NB4 (cell line): ENCODE measurements at regions not wholly inside any gene's neighbourhood (a gene's known extent, or its start where the extent isn't known, plus 50 kb on each side); places are given as distances from the start of the nearest gene placed in this dataset.
A peak's percentile ranks its signal among the peaks of the same experiment; 100 is the strongest.

ENCODE experiments used
- DNase-seq: peaks from one replicate; pipeline ENCODE4 v3.0.0; 2010; ENCODE audit warnings: low read depth
- H3K4me3 ChIP-seq: one replicate; pipeline ENCODE4 v1.5.1; 2011; ENCODE audit warnings: mild to moderate bottlenecking, low read depth, low read length, moderate library complexity
- MYC ChIP-seq: IDR thresholded peaks from 2 replicates; pipeline ENCODE4 v1.6.1; 2011; ENCODE audit warnings: low read depth, low read length
- POLR2A ChIP-seq: IDR thresholded peaks from 2 replicates; pipeline ENCODE4 v1.6.1; 2011; ENCODE audit warnings: mild to moderate bottlenecking; ENCODE audit not compliant: insufficient read length; ENCODE audit errors: extremely low read depth
- TF ChIP-seq, protein P1 (sequence below): IDR thresholded peaks from one replicate; pipeline ENCODE4 v1.5.1; 2012; ENCODE audit warnings: low read depth, low read length
- TF ChIP-seq, protein P2 (sequence below): IDR thresholded peaks from 2 replicates; pipeline ENCODE4 v1.6.1; 2011; ENCODE audit warnings: low read depth, low read length

DNA sequence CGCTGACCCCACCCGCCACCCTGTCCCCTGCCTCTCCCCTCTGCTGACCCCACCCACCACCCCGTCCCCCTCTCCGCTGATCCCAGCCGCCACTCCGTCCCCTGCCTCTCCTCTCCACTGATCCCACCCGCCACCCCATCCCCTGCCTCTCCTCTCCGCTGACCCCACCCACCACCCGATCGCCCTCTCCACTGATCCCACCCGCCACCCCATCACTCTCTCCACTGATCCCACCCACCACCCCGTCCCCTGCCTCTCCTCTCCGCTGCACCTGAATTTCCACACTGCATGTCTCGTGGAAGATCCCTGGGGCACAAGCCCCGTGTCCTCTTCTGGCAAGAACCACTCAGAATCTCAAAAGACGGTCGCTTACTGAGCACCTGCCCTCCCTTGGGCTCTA, 53.4 kb upstream of the OLFM1 start:
- DNase-seq = no peak
- no peak overlapping the region for H3K4me3 ChIP-seq
- no peak for TF ChIP-seq MYC
- TF ChIP-seq, protein P1, sequence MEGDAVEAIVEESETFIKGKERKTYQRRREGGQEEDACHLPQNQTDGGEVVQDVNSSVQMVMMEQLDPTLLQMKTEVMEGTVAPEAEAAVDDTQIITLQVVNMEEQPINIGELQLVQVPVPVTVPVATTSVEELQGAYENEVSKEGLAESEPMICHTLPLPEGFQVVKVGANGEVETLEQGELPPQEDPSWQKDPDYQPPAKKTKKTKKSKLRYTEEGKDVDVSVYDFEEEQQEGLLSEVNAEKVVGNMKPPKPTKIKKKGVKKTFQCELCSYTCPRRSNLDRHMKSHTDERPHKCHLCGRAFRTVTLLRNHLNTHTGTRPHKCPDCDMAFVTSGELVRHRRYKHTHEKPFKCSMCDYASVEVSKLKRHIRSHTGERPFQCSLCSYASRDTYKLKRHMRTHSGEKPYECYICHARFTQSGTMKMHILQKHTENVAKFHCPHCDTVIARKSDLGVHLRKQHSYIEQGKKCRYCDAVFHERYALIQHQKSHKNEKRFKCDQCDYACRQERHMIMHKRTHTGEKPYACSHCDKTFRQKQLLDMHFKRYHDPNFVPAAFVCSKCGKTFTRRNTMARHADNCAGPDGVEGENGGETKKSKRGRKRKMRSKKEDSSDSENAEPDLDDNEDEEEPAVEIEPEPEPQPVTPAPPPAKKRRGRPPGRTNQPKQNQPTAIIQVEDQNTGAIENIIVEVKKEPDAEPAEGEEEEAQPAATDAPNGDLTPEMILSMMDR = no peak
- TF ChIP-seq, protein P2, sequence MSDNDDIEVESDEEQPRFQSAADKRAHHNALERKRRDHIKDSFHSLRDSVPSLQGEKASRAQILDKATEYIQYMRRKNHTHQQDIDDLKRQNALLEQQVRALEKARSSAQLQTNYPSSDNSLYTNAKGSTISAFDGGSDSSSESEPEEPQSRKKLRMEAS = no peak
- TF ChIP-seq POLR2A = no peak

DNA sequence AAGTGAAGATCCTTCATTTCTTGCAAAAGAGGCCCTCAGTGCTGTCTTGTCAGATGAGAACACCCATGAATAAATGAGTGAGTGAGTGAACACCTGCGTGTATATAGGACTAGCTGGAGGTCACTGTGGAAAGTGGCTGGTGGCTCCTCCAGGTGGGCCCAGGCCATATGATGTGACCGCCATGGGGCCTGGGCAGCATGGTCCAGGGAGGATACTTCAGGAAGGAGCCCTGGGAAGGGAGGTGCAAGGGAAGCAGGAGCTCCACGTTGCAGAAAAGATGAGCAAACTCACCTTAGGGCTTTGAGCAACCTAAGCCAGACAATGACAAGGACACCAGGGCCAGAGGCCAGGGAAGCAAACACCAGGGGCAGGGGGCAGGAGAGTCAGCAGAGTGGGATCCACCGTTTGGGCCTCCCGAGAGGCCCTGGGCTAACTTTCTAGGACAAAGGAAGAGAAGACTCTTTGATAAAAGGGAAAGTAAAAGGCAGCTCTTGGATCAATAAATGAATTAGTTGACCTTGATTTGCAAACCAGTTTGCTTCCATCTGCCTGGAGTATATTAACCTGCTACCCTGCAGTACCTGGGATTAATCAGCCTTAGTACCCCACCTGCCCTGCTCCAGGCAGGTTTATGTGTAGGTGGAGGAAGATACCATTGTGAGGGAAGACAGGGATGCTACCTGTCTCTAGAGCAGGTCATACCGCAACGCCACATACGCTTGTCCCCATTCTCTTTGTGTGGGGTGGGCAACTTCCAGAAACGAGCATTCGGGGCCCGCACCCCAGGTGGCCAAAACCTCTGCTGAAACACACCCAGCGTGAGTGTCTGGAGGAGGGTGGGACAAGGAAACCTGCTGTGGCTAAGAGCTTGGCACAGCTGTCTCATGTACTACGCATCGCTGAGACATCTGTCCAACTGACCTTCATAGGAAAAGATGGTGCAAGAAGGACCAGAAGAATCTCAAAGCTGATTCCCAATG, 51.4 kb upstream of the OLFM1 start:
- no peak overlapping the region for H3K4me3 ChIP-seq
- TF ChIP-seq, protein P1 = no peak
- no peak for TF ChIP-seq POLR2A
- TF ChIP-seq, protein P2 = no peak
- no peak for TF ChIP-seq MYC
- no peak for DNase-seq

DNA sequence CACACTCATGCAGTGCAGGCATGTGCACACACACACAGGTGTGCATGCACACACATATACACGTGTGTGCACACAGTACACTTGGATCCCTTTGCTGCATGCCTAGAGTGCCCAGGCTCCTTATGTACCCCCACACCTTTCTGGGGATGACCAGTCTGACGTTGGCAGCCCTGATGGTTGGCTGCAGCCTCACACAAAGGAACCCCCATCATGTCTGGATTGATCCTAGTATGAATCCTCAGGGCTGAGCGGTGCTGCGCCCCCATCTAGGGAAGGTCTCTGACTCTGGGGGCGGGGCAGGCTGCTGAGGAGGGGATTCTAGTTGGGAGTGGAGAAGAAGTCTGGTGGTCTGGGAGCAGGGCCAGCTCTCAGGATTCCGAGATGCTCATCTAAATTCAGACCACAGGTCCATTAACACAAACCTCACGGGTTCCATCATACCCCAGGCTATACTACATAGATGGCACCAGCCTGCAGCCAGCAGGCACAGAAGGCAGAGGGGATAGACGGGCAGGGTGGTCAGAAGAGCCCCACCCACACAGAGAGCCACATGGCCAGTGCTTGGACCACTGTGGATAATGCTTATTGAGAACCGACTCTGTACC, 50.5 kb upstream of the OLFM1 start:
- DNase-seq = no peak
- TF ChIP-seq, protein P2 = no peak
- TF ChIP-seq MYC (no peak), POLR2A (no peak)
- TF ChIP-seq, protein P1 = no peak
- H3K4me3 ChIP-seq = no peak overlapping the region

DNA sequence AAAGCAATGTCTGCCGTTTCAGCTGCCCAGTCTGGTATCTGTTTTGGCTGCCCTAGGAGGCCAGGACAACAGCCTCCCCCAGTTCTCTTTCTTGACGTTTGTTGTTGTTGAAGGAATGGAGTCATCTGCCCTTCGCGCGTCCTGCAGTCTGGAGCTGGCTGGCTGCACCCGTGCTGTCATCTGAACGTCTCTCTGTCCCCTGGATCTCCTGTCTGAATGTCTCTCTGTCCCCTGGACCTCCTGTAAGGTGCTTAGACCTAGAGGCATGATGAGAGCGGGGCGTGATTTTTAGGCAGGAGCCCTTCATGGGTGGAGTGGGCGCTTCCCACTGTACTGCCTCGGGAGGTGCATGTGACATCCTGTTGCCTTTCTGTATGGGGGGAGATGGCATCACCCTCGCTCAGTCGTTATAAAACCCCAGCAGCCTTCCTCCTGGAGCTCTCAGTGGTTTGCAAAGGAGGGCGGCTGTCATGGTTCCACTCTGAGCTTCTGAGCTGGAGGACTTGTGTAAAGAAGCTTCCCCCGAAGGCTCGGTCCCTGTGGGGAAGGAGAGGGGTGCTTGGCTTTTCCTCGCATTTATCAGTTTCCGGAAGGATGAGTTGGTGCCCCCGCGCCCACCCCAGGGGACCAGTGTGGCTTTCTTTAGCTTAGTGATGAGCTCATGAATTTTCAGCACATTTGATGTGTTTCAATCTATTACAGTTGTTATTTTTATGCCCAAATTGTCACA, 49.8 kb upstream of the OLFM1 start:
- H3K4me3 ChIP-seq = no peak overlapping the region
- TF ChIP-seq, protein P1 = no peak
- TF ChIP-seq, protein P2 = no peak
- no peak for TF ChIP-seq MYC
- TF ChIP-seq POLR2A = no peak
- peak; percentile 44 for DNase-seq
